ENCODE measurements at regions not wholly inside any gene's neighbourhood (a gene's known extent, or its start where the extent isn't known, plus 50 kb on each side); places are given as distances from the start of the nearest gene placed in this dataset.

DNA sequence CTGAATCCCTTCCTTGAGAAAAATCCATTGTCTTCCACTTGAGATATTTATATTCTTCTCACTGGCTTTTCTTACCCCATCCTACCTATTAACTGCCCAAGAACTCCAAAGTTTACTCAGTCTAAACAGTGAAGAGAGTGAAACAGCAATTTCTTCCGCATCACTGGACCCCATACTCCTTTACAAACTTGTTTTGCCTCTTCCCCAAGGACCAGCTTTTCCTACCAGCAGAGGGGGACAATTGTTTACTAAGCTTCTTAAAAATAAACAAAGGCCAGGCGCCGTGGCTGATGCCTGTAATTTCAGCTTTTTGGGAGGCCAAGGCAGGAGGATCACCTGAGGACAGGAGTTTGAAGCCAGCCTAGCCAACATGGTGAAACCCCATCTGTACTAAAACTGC, 52.0 kb downstream of the LRATD1 start:
- Mint-ChIP-seq H3K4me1 (no peaks in the 10 kb centered on the region), H3K27ac (no peak overlapping the region), H3K27me3 (no peaks in the 10 kb centered on the region), H3K36me3 (ENCODE audit: low read depth) (no peaks in the 10 kb centered on the region), H3K4me3 (no peak overlapping the region)
- no peaks in the 10 kb centered on the region for H3K9me3 ChIP-seq (ENCODE audit: control insufficient read depth, low read length, poor library complexity, severe bottlenecking)
- ATAC-seq: no peak
- DNase-seq: no peak

DNA sequence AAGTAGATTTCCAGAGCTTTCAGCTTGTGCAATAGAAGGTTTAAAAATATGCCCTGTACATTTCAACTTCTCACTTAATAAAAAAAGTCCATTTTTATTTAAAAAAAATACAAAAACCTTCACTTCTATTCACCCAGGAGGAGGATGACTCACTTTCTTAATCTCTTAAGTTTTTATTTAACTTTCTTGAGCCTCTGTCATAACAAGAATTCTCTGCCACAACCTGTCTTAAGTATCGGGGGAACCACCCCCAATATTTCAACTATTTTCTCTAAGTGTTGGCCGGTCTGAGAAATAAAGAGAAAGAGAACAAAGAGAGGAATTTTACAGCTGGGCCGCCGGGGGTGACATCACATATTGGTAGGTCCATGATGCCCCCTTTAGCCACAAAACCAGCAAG, 58.4 kb downstream of the LRATD1 start:
- Mint-ChIP-seq H3K27ac (no peak overlapping the region), H3K4me3 (no peak overlapping the region), H3K27me3 (no peaks in the 10 kb centered on the region), H3K36me3 (ENCODE audit: low read depth) (no peaks in the 10 kb centered on the region), H3K4me1 (no peaks in the 10 kb centered on the region)
- DNase-seq (no peak), ATAC-seq (no peak)
- no peaks in the 10 kb centered on the region for H3K9me3 ChIP-seq (ENCODE audit: control insufficient read depth, low read length, poor library complexity, severe bottlenecking)

DNA sequence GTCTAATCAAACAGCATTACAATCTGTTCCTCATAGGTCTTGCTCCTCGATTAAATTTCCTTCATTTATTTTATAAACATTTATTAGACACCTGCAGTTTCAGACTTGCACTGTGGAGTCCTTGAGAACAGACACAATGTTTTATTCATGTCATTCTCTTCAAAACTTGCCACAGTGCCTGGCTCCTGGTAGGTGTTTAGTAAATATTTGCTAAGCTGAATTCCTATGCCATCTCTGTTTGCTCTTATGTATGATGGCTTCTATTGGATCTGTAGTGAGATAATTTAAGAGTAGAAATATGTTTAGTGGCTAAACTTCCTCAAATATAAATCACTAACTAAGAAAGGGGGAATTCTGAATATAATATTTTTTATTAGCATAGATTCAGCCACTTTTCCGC, 61.4 kb downstream of the LRATD1 start:
- DNase-seq (no peak), ATAC-seq (no peak)
- Mint-ChIP-seq H3K27ac (no peak overlapping the region), H3K36me3 (ENCODE audit: low read depth) (no peaks in the 10 kb centered on the region), H3K4me3 (no peak overlapping the region), H3K4me1 (no peaks in the 10 kb centered on the region), H3K27me3 (no peaks in the 10 kb centered on the region)
- H3K9me3 ChIP-seq (ENCODE audit: control insufficient read depth, low read length, poor library complexity, severe bottlenecking): no peaks in the 10 kb centered on the region

DNA sequence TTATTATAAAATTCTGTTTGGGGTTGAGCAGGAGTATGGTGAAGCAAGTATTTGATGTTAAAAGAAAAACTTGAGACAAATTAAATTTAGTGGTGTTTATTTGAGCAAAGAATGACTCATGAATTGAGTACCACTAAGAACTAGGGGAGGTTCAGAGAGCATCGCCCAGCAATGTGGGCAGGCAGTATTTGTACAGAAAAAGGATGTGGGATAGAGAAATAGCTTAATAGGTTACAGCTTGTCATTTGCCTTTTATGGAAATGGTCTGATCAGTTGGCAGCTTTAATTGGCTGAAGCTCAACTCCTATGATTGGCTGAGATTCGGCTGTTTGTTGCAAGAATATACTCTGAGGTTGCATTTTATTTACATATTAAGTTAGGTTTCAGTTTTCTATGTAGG, 68.2 kb downstream of the LRATD1 start:
- Mint-ChIP-seq H3K36me3 (ENCODE audit: low read depth) (no peaks in the 10 kb centered on the region), H3K27me3 (no peaks in the 10 kb centered on the region), H3K27ac (no peak overlapping the region), H3K4me1 (no peaks in the 10 kb centered on the region), H3K4me3 (no peak overlapping the region)
- no peaks in the 10 kb centered on the region for H3K9me3 ChIP-seq (ENCODE audit: control insufficient read depth, low read length, poor library complexity, severe bottlenecking)
- DNase-seq (no peak), ATAC-seq (no peak)

DNA sequence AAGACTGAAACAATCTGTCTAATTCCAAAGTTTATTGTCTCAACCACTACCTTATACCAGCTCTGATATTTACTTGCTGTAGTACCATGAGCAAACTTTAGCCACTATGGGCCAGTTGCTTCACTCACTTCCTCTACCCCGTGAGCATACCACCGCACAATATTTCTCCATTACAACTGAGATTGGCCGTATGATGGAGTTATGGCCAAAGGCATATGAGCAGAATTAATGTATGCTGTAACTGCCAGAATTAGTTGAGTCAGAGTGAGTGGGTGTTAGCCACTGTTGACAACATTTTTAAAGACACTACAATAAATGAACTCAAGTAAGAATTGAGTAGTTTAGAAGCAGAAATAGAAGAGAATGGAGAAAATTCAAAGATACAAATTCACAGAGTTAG, 69.7 kb downstream of the LRATD1 start:
- H3K4me1 Mint-ChIP-seq: no peaks in the 10 kb centered on the region
- DNase-seq (no peak), ATAC-seq (no peak)
- H3K4me3 Mint-ChIP-seq: no peak overlapping the region
- no peak overlapping the region for H3K27ac Mint-ChIP-seq
- H3K27me3 Mint-ChIP-seq: no peaks in the 10 kb centered on the region
- no peaks in the 10 kb centered on the region for H3K9me3 ChIP-seq (ENCODE audit: control insufficient read depth, low read length, poor library complexity, severe bottlenecking)
- no peaks in the 10 kb centered on the region for H3K36me3 Mint-ChIP-seq (ENCODE audit: low read depth)

DNA sequence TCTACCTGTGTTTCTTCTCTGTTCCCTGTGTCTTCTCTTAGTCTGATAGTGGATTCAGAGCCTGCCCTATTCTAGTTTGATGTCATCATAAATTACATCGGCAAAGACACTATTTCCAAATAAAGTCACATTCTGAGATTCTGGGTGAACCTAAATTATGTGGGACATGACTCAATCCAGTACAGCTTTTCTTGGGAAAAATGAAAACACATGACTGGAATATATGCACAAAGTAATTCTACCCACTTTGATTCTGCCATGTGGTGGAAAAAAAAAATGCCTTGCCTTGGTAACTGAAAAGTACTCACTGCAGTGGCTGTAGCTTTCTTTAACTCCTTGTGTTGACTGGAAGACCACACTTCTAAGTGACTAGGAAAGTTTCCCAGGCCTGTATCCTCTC, 73.7 kb downstream of the LRATD1 start:
- DNase-seq (no peak), ATAC-seq (no peak)
- no peak overlapping the region for H3K4me3 Mint-ChIP-seq
- no peaks in the 10 kb centered on the region for H3K4me1 Mint-ChIP-seq
- no peak overlapping the region for H3K27ac Mint-ChIP-seq
- no peaks in the 10 kb centered on the region for H3K9me3 ChIP-seq (ENCODE audit: control insufficient read depth, low read length, poor library complexity, severe bottlenecking)
- H3K36me3 Mint-ChIP-seq (ENCODE audit: low read depth): no peaks in the 10 kb centered on the region
- H3K27me3 Mint-ChIP-seq: no peaks in the 10 kb centered on the region

DNA sequence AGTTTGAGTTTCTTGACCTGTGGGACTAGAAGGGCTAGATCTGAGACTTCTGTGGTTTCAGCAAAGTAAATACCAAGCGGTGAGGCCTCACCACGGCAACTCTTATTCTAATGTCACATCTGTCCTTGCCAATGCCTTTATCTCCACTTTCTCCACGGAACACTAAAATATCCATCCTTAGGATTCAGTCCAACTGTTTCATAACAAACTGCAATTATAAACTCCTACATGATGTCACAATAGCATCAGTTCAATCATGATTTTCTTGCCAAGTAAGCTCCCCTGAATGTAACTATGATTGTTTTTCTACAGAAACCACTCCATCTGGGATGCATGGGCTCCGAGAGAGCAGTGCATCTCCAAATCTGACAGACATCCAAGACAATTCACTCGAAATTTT, 79.6 kb downstream of the LRATD1 start:
- Mint-ChIP-seq H3K27ac (no peak overlapping the region), H3K36me3 (ENCODE audit: low read depth) (no peaks in the 10 kb centered on the region), H3K4me1 (no peaks in the 10 kb centered on the region), H3K27me3 (no peaks in the 10 kb centered on the region), H3K4me3 (no peak overlapping the region)
- ATAC-seq (no peak), DNase-seq (no peak)
- no peaks in the 10 kb centered on the region for H3K9me3 ChIP-seq (ENCODE audit: control insufficient read depth, low read length, poor library complexity, severe bottlenecking)

DNA sequence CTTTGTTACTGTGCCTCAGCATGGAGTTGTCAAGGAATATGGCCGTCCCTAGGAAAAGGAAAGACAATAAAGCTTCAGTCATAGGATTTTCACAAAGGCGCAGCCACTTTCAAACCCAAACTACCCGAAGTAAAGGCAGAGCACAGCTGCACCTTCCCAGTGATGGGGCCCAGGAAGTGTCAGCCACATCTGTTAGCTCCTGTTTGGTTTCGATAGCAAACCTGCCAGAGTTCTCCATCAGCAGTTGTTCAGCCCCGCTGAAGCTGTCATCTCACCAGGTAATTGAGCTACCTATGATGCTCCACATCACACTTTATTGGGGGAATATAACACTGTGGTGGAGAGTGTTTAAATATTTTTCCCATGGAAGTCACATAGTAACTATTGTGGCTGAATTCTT, 80.7 kb downstream of the LRATD1 start:
- no peak overlapping the region for H3K27ac Mint-ChIP-seq
- H3K4me3 Mint-ChIP-seq: no peak overlapping the region
- ATAC-seq (no peak), DNase-seq (no peak)
- H3K9me3 ChIP-seq (ENCODE audit: control insufficient read depth, low read length, poor library complexity, severe bottlenecking): no peaks in the 10 kb centered on the region
- no peaks in the 10 kb centered on the region for H3K4me1 Mint-ChIP-seq
- no peaks in the 10 kb centered on the region for H3K27me3 Mint-ChIP-seq
- H3K36me3 Mint-ChIP-seq (ENCODE audit: low read depth): no peaks in the 10 kb centered on the region

DNA sequence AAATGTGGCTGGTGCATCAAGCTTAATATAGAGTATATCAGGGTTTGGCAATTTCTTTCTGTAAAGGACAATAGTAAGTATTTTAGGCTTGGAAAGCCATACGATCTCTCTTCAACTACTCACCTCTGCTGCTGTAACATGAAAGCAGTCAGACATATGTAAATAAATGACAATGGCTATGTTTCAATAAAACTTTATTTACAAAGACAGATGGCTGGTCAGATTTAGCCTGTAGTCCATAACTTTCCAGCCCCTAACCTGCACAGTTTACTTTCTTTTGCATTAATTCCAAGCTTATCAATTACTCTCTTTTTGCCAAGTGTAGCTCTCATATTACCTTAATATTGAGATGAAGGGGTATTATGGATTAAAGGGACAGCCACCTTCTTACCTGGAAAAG, 83.1 kb downstream of the LRATD1 start:
- H3K9me3 ChIP-seq (ENCODE audit: control insufficient read depth, low read length, poor library complexity, severe bottlenecking): no peaks in the 10 kb centered on the region
- no peak overlapping the region for H3K4me3 Mint-ChIP-seq
- ATAC-seq: no peak
- H3K27ac Mint-ChIP-seq: no peak overlapping the region
- no peak for DNase-seq
- H3K4me1 Mint-ChIP-seq: no peaks in the 10 kb centered on the region
- H3K27me3 Mint-ChIP-seq: no peaks in the 10 kb centered on the region
- H3K36me3 Mint-ChIP-seq (ENCODE audit: low read depth): no peaks in the 10 kb centered on the region

DNA sequence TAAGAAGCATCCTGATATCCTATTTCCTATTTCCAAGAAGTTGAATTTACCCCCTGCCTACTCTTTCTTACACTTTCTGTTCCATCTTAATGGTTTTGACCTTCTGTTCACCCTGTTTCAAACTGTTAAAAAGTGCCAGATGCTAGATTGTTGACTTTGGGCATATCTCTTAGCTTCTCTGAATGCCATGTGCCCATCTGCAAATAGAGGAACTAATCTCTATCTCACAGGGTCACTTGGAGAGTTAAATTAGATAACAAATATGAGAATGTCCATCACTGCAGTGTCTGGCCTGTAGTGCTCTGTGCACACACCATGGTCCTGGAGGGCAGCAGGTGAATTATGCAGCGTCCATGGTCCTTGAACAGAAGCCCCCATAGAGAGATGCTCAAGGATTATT, 83.8 kb downstream of the LRATD1 start:
- no peak overlapping the region for H3K27ac Mint-ChIP-seq
- no peaks in the 10 kb centered on the region for H3K27me3 Mint-ChIP-seq
- H3K36me3 Mint-ChIP-seq (ENCODE audit: low read depth): no peaks in the 10 kb centered on the region
- H3K9me3 ChIP-seq (ENCODE audit: control insufficient read depth, low read length, poor library complexity, severe bottlenecking): no peaks in the 10 kb centered on the region
- no peak for ATAC-seq
- no peak for DNase-seq
- no peak overlapping the region for H3K4me3 Mint-ChIP-seq
- H3K4me1 Mint-ChIP-seq: no peaks in the 10 kb centered on the region

DNA sequence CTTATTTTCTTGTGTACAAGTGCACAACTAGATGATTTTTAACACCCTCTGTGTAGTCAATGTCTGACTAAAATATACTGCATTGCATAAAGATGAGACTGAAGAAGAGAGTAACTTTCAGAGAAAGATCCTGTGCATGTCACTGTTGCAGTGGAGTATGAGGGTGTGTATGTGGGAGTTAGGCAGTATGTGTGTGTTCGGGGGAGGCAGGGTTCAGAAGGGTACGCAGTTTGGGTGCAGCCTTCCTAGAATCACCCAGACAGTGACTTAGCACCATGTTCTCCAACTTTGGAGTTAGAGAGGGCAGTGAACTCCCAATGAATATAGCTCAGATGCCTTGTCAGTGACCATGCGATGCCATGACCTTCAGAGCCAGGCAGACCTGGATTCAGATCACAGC, 84.6 kb downstream of the LRATD1 start:
- Mint-ChIP-seq H3K4me3 (no peak overlapping the region), H3K4me1 (no peaks in the 10 kb centered on the region), H3K27me3 (no peaks in the 10 kb centered on the region), H3K27ac (no peak overlapping the region), H3K36me3 (ENCODE audit: low read depth) (no peaks in the 10 kb centered on the region)
- DNase-seq (no peak), ATAC-seq (no peak)
- no peaks in the 10 kb centered on the region for H3K9me3 ChIP-seq (ENCODE audit: control insufficient read depth, low read length, poor library complexity, severe bottlenecking)

DNA sequence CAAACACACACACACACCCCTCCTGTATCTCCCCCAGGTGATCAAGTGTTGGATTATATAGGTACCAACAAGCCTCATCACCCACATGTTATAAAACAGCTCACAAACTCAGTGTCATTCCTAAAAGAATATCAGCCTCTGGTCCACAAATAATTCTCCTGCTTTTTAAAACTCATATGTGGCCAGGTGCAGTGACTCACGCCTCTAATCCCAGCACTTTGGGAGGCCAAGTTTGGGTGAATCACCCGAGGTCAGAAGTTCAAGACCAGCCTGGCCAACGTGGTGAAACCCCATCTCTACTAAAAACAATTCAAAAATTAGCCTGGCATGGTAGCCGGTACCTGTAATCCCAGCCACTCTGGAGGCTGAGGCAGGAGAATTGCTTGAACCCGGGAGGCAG, 87.8 kb downstream of the LRATD1 start:
- Mint-ChIP-seq H3K4me1 (no peaks in the 10 kb centered on the region), H3K27ac (no peak overlapping the region), H3K27me3 (no peaks in the 10 kb centered on the region), H3K4me3 (no peak overlapping the region), H3K36me3 (ENCODE audit: low read depth) (no peaks in the 10 kb centered on the region)
- H3K9me3 ChIP-seq (ENCODE audit: control insufficient read depth, low read length, poor library complexity, severe bottlenecking): no peaks in the 10 kb centered on the region
- no peak for ATAC-seq
- DNase-seq: no peak

DNA sequence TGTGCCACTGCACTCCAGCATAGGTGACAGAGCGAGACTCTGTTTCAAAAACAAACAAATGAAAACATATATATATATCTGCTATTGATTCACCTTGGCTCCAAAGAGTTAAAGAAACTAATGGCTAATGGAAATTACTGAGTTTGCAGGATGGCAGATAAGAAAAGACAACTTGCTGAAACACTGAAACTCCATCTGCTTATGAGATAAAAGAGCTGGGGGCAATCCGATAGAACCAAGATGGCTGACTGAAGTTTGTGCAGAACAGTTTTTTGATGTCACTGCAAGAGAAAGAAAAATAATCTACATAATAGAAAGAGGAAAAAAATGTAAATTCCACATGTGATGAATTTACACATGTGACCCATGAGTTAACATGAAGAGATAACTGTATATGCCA, 88.2 kb downstream of the LRATD1 start:
- H3K9me3 ChIP-seq (ENCODE audit: control insufficient read depth, low read length, poor library complexity, severe bottlenecking): no peaks in the 10 kb centered on the region
- Mint-ChIP-seq H3K36me3 (ENCODE audit: low read depth) (no peaks in the 10 kb centered on the region), H3K27ac (no peak overlapping the region), H3K4me1 (no peaks in the 10 kb centered on the region), H3K4me3 (no peak overlapping the region), H3K27me3 (no peaks in the 10 kb centered on the region)
- DNase-seq (no peak), ATAC-seq (no peak)

DNA sequence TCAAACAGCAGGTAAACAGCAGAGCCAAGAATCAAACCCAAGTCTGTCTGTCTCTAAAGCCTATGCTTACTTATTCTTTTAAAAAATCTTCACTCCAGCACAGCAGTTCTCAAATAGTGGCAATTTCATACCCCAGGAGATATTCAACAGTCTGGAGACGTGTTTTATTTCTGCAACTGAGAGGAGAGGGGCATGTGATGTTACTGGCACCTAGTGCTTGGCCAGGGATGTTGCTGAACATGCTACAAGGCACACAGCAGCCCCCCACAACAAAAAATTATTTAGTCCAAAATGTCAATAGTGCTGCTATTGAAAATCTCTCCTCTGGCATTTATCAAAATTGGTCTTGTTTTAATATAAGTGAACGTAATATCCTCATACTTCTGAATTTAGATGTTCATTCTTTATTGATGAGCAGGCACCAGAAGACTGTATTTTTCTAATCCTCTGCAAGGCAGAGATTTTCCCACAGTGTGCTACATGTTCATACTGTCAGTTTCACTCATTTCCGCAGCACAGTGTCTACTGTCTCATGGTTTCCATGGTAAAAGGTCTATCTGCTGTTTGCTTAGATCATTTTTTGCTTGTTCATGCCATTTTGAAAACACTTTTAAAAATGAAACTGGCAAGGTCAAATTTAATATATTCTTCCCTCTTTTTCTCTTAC, 90.5 kb downstream of the LRATD1 start:
- no peak for ATAC-seq
- Mint-ChIP-seq H3K27ac (no peak overlapping the region), H3K4me1 (no peaks in the 10 kb centered on the region), H3K4me3 (no peak overlapping the region), H3K36me3 (ENCODE audit: low read depth) (no peaks in the 10 kb centered on the region), H3K27me3 (no peaks in the 10 kb centered on the region)
- no peak for DNase-seq
- H3K9me3 ChIP-seq (ENCODE audit: control insufficient read depth, low read length, poor library complexity, severe bottlenecking): no peaks in the 10 kb centered on the region
